ENCODE measurements at regions not wholly inside any gene's neighbourhood (a gene's known extent, or its start where the extent isn't known, plus 50 kb on each side); places are given as distances from the start of the nearest gene placed in this dataset.

- Histone ChIP-seq H3K36me3 (replicated peaks in 1 of 2) (no peaks in the 10 kb centered on the region), H3K4me3 (no peak overlapping the region), H3K4me1 (replicated peaks in 1 of 2) (no peaks in the 10 kb centered on the region), H3K9me3 (replicated peaks in 1 of 3) (no peaks in the 10 kb centered on the region), H3K27ac (no peak overlapping the region), H3K27me3 (no peaks in the 10 kb centered on the region)
- intact Hi-C loops (cut with DNase I) = no loop called here
- no peak for DNase-seq
- TF ChIP-seq POLR2A (IDR thresholded peaks at IDR 0.05) = no peak
- no peak for TF ChIP-seq CTCF (IDR thresholded peaks at IDR 0.05)
- WGBS, 4 donors = 30 to 42% (median 34%) methylated on average over 2 of the region's 2 CpGs
Observed at GRCh38 chr10:52540479-52540984, 226.5 kb downstream of the DKK1 start.

- Histone ChIP-seq H3K27ac (no peak overlapping the region), H3K36me3 (replicated peaks in 1 of 2) (no peaks in the 10 kb centered on the region), H3K4me1 (replicated peaks in 1 of 2) (no peaks in the 10 kb centered on the region), H3K9me3 (replicated peaks in 1 of 3) (no peaks in the 10 kb centered on the region), H3K4me3 (no peak overlapping the region), H3K27me3 (no peaks in the 10 kb centered on the region)
- DNase-seq = no peak
- TF ChIP-seq POLR2A (IDR thresholded peaks at IDR 0.05) = no peak
- no peak for TF ChIP-seq CTCF (IDR thresholded peaks at IDR 0.05)
- 11 to 20% (median 13%) methylated on average over 2 of the region's 2 CpGs for WGBS, 4 donors
- intact Hi-C loops (cut with DNase I) = no loop called here
Observed at GRCh38 chr10:52541006-52541473, 227.0 kb downstream of the DKK1 start.

GRCh38 chr10:52542906-52543305 lies 228.8 kb downstream of the DKK1 start:
- no peak for TF ChIP-seq CTCF (IDR thresholded peaks at IDR 0.05)
- TF ChIP-seq POLR2A (IDR thresholded peaks at IDR 0.05) = no peak
- no peaks in the 10 kb centered on the region for H3K27me3 ChIP-seq
- intact Hi-C loops (cut with DNase I) = no loop called here

GRCh38 chr10:52551046-52551445 lies 221.5 kb downstream of the MBL2 start:
- no peak overlapping the region for H3K27ac ChIP-seq
- H3K9me3 ChIP-seq (replicated peaks in 1 of 3) = no peaks in the 10 kb centered on the region
- H3K27me3 ChIP-seq = no peaks in the 10 kb centered on the region
- intact Hi-C loops (cut with DNase I) = no loop called here
- no peaks in the 10 kb centered on the region for H3K36me3 ChIP-seq (replicated peaks in 1 of 2)
- H3K4me1 ChIP-seq (replicated peaks in 1 of 2) = no peaks in the 10 kb centered on the region
- no peak for DNase-seq
- no peak overlapping the region for H3K4me3 ChIP-seq
- TF ChIP-seq CTCF (IDR thresholded peaks at IDR 0.05) = no peak

More at GRCh38 chr10:52542906-52543305, 228.8 kb downstream of the DKK1 start:
- Histone ChIP-seq H3K36me3 (replicated peaks in 1 of 2) (no peaks in the 10 kb centered on the region), H3K4me3 (no peak overlapping the region), H3K9me3 (replicated peaks in 1 of 3) (no peaks in the 10 kb centered on the region), H3K27ac (no peak overlapping the region), H3K4me1 (replicated peaks in 1 of 2) (no peaks in the 10 kb centered on the region)
- DNase-seq = no peak

Data from adrenal gland (tissue), 9 donors.